ENCODE measurements at regions not wholly inside any gene's neighbourhood (a gene's known extent, or its start where the extent isn't known, plus 50 kb on each side); places are given as distances from the start of the nearest gene placed in this dataset.
A peak's percentile ranks its signal among the peaks of the same experiment; 100 is the strongest.
"Not testable (repeated sequence)": the region's sequence is repeated elsewhere in the genome, so short reads cannot be mapped to it uniquely, and the experiment has no call there.

GRCh38 chr11:49442669-49443068 is 234.3 kb upstream of the FOLH1 start:
- Mint-ChIP-seq H3K9me3 (peaks cover 8 to 20% of the 10 kb centered on the region in 2 donors), H3K4me1 (no peaks in the 10 kb centered on the region)
- intact Hi-C loops (cut with micrococcal nuclease) = no loop called here

GRCh38 chr11:49439901-49440300 is 231.5 kb upstream of the FOLH1 start:
- DNase-seq; H3K4me1 Mint-ChIP-seq; H3K27me3 Mint-ChIP-seq (ENCODE audit: low read depth in 2 of 2); H3K4me1 ChIP-seq (ENCODE audit: control insufficient read depth, insufficient read depth, low read length); H3K9me3 ChIP-seq (ENCODE audit: control insufficient read depth, insufficient read depth, low read length); H3K27ac Mint-ChIP-seq; H3K36me3 ChIP-seq (ENCODE audit: control insufficient read depth, insufficient read depth, low read length); ATAC-seq; intact Hi-C loops (cut with micrococcal nuclease); H3K27ac ChIP-seq (ENCODE audit: low read length); H3K27me3 ChIP-seq (ENCODE audit: control insufficient read depth, insufficient read depth, low read length); H3K4me3 Mint-ChIP-seq; H3K36me3 Mint-ChIP-seq; H3K4me3 ChIP-seq (ENCODE audit: low read length): not testable (repeated sequence)
- H3K9me3 Mint-ChIP-seq = peaks cover 9 to 13% of the 10 kb centered on the region in 2 donors

More at GRCh38 chr11:49442669-49443068, 234.3 kb upstream of the FOLH1 start:
- Mint-ChIP-seq H3K27ac (no peak overlapping the region), H3K4me3 (no peak overlapping the region), H3K27me3 (ENCODE audit: low read depth in 2 of 2) (no peaks in the 10 kb centered on the region), H3K36me3 (peaks cover 6% of the 10 kb centered on the region)
- no peaks in the 10 kb centered on the region for H3K9me3 ChIP-seq (ENCODE audit: control insufficient read depth, insufficient read depth, low read length)
- ATAC-seq (no peak), DNase-seq (no peak)
- no peak overlapping the region for H3K4me3 ChIP-seq (ENCODE audit: low read length)
- no peak overlapping the region for H3K27ac ChIP-seq (ENCODE audit: low read length)
- TF ChIP-seq CTCF (IDR thresholded peaks at IDR 0.05) = no peak
- no peaks in the 10 kb centered on the region for H3K4me1 ChIP-seq (ENCODE audit: control insufficient read depth, insufficient read depth, low read length)
- H3K36me3 ChIP-seq (ENCODE audit: control insufficient read depth, insufficient read depth, low read length) = no peaks in the 10 kb centered on the region
- no peaks in the 10 kb centered on the region for H3K27me3 ChIP-seq (ENCODE audit: control insufficient read depth, insufficient read depth, low read length)

GRCh38 chr11:49434308-49434707 is 225.9 kb upstream of the FOLH1 start:
- H3K36me3 Mint-ChIP-seq; DNase-seq; H3K4me1 Mint-ChIP-seq; H3K27me3 ChIP-seq (ENCODE audit: control insufficient read depth, insufficient read depth, low read length); H3K27ac Mint-ChIP-seq; intact Hi-C loops (cut with micrococcal nuclease); H3K4me3 Mint-ChIP-seq; H3K4me1 ChIP-seq (ENCODE audit: control insufficient read depth, insufficient read depth, low read length); H3K27ac ChIP-seq (ENCODE audit: low read length); H3K4me3 ChIP-seq (ENCODE audit: low read length); H3K27me3 Mint-ChIP-seq (ENCODE audit: low read depth in 2 of 2); H3K36me3 ChIP-seq (ENCODE audit: control insufficient read depth, insufficient read depth, low read length); H3K9me3 ChIP-seq (ENCODE audit: control insufficient read depth, insufficient read depth, low read length): not testable (repeated sequence)
- ATAC-seq = peak in 1 of 3 donors; percentile 21
- 91% methylated on average over 44 of the region's 49 CpGs for WGBS (ENCODE audit: insufficient coverage)
- H3K9me3 Mint-ChIP-seq = peaks cover 15 to 17% of the 10 kb centered on the region in 2 donors

- Histone ChIP-seq H3K4me1 (ENCODE audit: control insufficient read depth, insufficient read depth, low read length) (no peaks in the 10 kb centered on the region), H3K9me3 (ENCODE audit: control insufficient read depth, insufficient read depth, low read length) (no peaks in the 10 kb centered on the region), H3K27ac (ENCODE audit: low read length) (no peak overlapping the region), H3K36me3 (ENCODE audit: control insufficient read depth, insufficient read depth, low read length) (no peaks in the 10 kb centered on the region), H3K27me3 (ENCODE audit: control insufficient read depth, insufficient read depth, low read length) (no peaks in the 10 kb centered on the region), H3K4me3 (ENCODE audit: low read length) (no peak overlapping the region)
- Mint-ChIP-seq H3K4me3 (no peak overlapping the region), H3K36me3 (no peaks in the 10 kb centered on the region), H3K9me3 (peaks cover 17 to 18% of the 10 kb centered on the region in 2 donors), H3K4me1 (no peaks in the 10 kb centered on the region), H3K27me3 (ENCODE audit: low read depth in 2 of 2) (no peaks in the 10 kb centered on the region), H3K27ac (no peak overlapping the region)
- intact Hi-C loops (cut with micrococcal nuclease) = no loop called here
- TF ChIP-seq CTCF (IDR thresholded peaks at IDR 0.05) = no peak
- no peak for DNase-seq
- no peak for ATAC-seq
- 83% methylated on average over 1 of the region's 1 CpG for WGBS (ENCODE audit: insufficient coverage)
Observed at GRCh38 chr11:49432242-49432848, 223.9 kb upstream of the FOLH1 start.
